PC-3 (cell line): ENCODE measurements at regions not wholly inside any gene's neighbourhood (a gene's known extent, or its start where the extent isn't known, plus 50 kb on each side); places are given as distances from the start of the nearest gene placed in this dataset.

ENCODE experiments used
- EZH2 ChIP-seq: fragments of 300-600 bp; sonication (generic); IDR thresholded peaks from one replicate; pipeline ENCODE4 v1.6.1; 2017; ENCODE audit warnings: antibody characterized with exemption, mild to moderate bottlenecking, low read length; ENCODE audit not compliant: unreplicated experiment
- TF ChIP-seq, protein P1 (sequence below): fragments of 300-600 bp; sonication (generic); conservative IDR thresholded peaks from 2 replicates; pipeline ENCODE4 v1.5.1; 2017; ENCODE audit warnings: antibody characterized with exemption, low read depth, mild to moderate bottlenecking, low read length

DNA sequence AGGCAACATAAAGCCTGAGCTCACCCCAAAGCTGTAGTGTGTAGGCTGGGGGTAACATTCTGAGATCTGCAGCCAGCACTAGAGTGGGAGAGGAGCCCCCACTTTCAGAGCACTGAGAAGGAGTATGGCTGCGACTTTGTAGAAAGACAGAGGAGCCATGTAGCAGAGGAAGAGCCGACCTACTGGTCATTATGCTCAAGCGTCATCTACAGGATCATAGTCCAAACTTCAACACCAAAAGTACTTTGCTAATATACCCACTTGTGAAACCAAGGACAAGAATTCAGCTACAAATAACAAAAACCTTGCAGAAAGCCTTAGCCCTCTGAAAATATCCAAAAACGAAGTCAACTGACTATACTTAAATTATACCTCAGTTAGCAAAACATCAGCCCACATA is 330.1 kb downstream of the MAN2A1 start:
- TF ChIP-seq EZH2, result no peak
- TF ChIP-seq, protein P1, sequence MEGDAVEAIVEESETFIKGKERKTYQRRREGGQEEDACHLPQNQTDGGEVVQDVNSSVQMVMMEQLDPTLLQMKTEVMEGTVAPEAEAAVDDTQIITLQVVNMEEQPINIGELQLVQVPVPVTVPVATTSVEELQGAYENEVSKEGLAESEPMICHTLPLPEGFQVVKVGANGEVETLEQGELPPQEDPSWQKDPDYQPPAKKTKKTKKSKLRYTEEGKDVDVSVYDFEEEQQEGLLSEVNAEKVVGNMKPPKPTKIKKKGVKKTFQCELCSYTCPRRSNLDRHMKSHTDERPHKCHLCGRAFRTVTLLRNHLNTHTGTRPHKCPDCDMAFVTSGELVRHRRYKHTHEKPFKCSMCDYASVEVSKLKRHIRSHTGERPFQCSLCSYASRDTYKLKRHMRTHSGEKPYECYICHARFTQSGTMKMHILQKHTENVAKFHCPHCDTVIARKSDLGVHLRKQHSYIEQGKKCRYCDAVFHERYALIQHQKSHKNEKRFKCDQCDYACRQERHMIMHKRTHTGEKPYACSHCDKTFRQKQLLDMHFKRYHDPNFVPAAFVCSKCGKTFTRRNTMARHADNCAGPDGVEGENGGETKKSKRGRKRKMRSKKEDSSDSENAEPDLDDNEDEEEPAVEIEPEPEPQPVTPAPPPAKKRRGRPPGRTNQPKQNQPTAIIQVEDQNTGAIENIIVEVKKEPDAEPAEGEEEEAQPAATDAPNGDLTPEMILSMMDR, result no peak
